ENCODE measurements at regions not wholly inside any gene's neighbourhood (a gene's known extent, or its start where the extent isn't known, plus 50 kb on each side); places are given as distances from the start of the nearest gene placed in this dataset.

DNA sequence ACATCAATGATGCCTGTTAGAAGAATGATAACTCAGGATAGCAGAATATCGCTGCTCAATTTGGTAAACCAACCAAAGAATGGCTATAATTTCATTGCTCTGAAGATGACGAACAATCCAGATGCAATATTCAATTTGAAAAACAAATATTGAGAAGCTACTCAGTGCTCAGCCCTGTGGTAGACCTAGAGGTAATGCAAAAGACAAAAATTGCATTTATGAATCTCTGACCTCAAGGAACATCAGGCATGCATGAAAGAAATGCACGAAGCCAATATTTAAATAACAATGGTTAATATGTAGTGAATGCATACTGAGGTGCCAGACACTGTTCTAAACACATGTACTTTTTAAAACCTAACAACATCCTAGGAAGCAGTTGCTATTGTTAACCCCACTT, 298.6 kb upstream of the TMTC1 start:
- dilution Hi-C loops (cut with MboI; ENCODE audit: extremely low pct_ligation_motif_present, low sequenced_read_pairs) = no loop called here
- H3K27me3 ChIP-seq (ENCODE audit: control insufficient read depth, extremely low read depth, insufficient read depth, low read length) = no peaks in the 10 kb centered on the region
- H2AFZ ChIP-seq (ENCODE audit: control insufficient read depth, low read length) = no peak overlapping the region
- H3K9me1 ChIP-seq (ENCODE audit: control insufficient read depth, extremely low read depth, insufficient read depth, low read length) = no peaks in the 10 kb centered on the region
- FAIRE-seq (no peak), DNase-seq (ENCODE audit: low read depth, low spot score) (no peak)
- no peaks in the 10 kb centered on the region for H4K20me1 ChIP-seq (ENCODE audit: control insufficient read depth, extremely low read depth, insufficient read depth, low read length)
- H3K9me3 ChIP-seq (ENCODE audit: control insufficient read depth, low read depth, low read length) = no peaks in the 10 kb centered on the region
- H3K9ac ChIP-seq (ENCODE audit: control insufficient read depth, extremely low read depth, insufficient read depth, low read length) = no peak overlapping the region
- H3K4me1 ChIP-seq (ENCODE audit: control insufficient read depth, extremely low read depth, insufficient read depth, low read length) = no peaks in the 10 kb centered on the region
- H3K4me3 ChIP-seq (ENCODE audit: control insufficient read depth in 2 of 3, extremely low read depth in 1 of 3, insufficient read depth in 2 of 3, low read depth in 1 of 3, low read length in 3 of 3) = no peak overlapping the region
- H3K36me3 ChIP-seq (ENCODE audit: control insufficient read depth in 2 of 2, extremely low read depth in 1 of 2, insufficient read depth in 2 of 2, low read length in 2 of 2) = no peaks in the 10 kb centered on the region
- H3K4me2 ChIP-seq (ENCODE audit: control insufficient read depth, extremely low read depth, insufficient read depth, low read depth, low read length) = no peak overlapping the region
- TF ChIP-seq, protein P1, sequence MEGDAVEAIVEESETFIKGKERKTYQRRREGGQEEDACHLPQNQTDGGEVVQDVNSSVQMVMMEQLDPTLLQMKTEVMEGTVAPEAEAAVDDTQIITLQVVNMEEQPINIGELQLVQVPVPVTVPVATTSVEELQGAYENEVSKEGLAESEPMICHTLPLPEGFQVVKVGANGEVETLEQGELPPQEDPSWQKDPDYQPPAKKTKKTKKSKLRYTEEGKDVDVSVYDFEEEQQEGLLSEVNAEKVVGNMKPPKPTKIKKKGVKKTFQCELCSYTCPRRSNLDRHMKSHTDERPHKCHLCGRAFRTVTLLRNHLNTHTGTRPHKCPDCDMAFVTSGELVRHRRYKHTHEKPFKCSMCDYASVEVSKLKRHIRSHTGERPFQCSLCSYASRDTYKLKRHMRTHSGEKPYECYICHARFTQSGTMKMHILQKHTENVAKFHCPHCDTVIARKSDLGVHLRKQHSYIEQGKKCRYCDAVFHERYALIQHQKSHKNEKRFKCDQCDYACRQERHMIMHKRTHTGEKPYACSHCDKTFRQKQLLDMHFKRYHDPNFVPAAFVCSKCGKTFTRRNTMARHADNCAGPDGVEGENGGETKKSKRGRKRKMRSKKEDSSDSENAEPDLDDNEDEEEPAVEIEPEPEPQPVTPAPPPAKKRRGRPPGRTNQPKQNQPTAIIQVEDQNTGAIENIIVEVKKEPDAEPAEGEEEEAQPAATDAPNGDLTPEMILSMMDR (optimal IDR thresholded peaks at IDR 0.05 in 1 of 3, IDR thresholded peaks at IDR 0.05 in 1 of 3, conservative IDR thresholded peaks at IDR 0.05 in 1 of 3; ENCODE audit: extremely low read depth in 1 of 3, insufficient read depth in 2 of 3, low read length in 3 of 3) = no peak
- TF ChIP-seq EZH2 (IDR thresholded peaks at IDR 0.05; ENCODE audit: low read length) = no peak
- no peak overlapping the region for H3K27ac ChIP-seq (ENCODE audit: control insufficient read depth, insufficient read depth, low read length)
- H3K79me2 ChIP-seq (ENCODE audit: control insufficient read depth, insufficient read depth, low read length) = no peaks in the 10 kb centered on the region

GRCh38 chr12:30074916-30075315, 291.2 kb upstream of the TMTC1 start:
- Histone ChIP-seq H3K27ac (ENCODE audit: control insufficient read depth, insufficient read depth, low read length) (no peak overlapping the region), H2AFZ (ENCODE audit: control insufficient read depth, low read length) (no peak overlapping the region), H3K9ac (ENCODE audit: control insufficient read depth, extremely low read depth, insufficient read depth, low read length) (no peak overlapping the region), H3K36me3 (ENCODE audit: control insufficient read depth in 2 of 2, extremely low read depth in 1 of 2, insufficient read depth in 2 of 2, low read length in 2 of 2) (no peaks in the 10 kb centered on the region), H3K4me3 (ENCODE audit: control insufficient read depth in 2 of 3, extremely low read depth in 1 of 3, insufficient read depth in 2 of 3, low read depth in 1 of 3, low read length in 3 of 3) (no peak overlapping the region), H4K20me1 (ENCODE audit: control insufficient read depth, extremely low read depth, insufficient read depth, low read length) (no peaks in the 10 kb centered on the region), H3K4me2 (ENCODE audit: control insufficient read depth, extremely low read depth, insufficient read depth, low read depth, low read length) (no peak overlapping the region), H3K79me2 (ENCODE audit: control insufficient read depth, insufficient read depth, low read length) (no peaks in the 10 kb centered on the region), H3K9me3 (ENCODE audit: control insufficient read depth, low read depth, low read length) (no peaks in the 10 kb centered on the region), H3K9me1 (ENCODE audit: control insufficient read depth, extremely low read depth, insufficient read depth, low read length) (no peaks in the 10 kb centered on the region), H3K27me3 (ENCODE audit: control insufficient read depth, extremely low read depth, insufficient read depth, low read length) (no peaks in the 10 kb centered on the region), H3K4me1 (ENCODE audit: control insufficient read depth, extremely low read depth, insufficient read depth, low read length) (no peaks in the 10 kb centered on the region)
- no peak for TF ChIP-seq EZH2 (IDR thresholded peaks at IDR 0.05; ENCODE audit: low read length)
- TF ChIP-seq, protein P1 (optimal IDR thresholded peaks at IDR 0.05 in 1 of 3, IDR thresholded peaks at IDR 0.05 in 1 of 3, conservative IDR thresholded peaks at IDR 0.05 in 1 of 3; ENCODE audit: extremely low read depth in 1 of 3, insufficient read depth in 2 of 3, low read length in 3 of 3) = no peak
- dilution Hi-C loops (cut with MboI; ENCODE audit: extremely low pct_ligation_motif_present, low sequenced_read_pairs) = no loop called here
- DNase-seq (ENCODE audit: low read depth, low spot score) (no peak), FAIRE-seq (no peak)

All from keratinocyte (primary cell).